Pancreas (tissue), 10 donors: ENCODE measurements at regions not wholly inside any gene's neighbourhood (a gene's known extent, or its start where the extent isn't known, plus 50 kb on each side); places are given as distances from the start of the nearest gene placed in this dataset.
"Not testable (repeated sequence)": the region's sequence is repeated elsewhere in the genome, so short reads cannot be mapped to it uniquely, and the experiment has no call there.

Experiments
- ATAC-seq, 4 donors: fragments of 200-7000 bp; cut with Tn5 transposase; one replicate each; pipeline versions ENCODE4 v1.8.0 to v1.9.1; 2020; ENCODE audit warnings: mild to moderate bottlenecking in 4 of 4, moderate library complexity in 4 of 4
- DNase-seq, 6 donors: peaks; one replicate each; pipeline ENCODE4 v3.0.0-alpha.2; 2020
- FAIRE-seq: peaks from 2 replicates; lab custom pipeline; 2012; peaks lifted over from hg19 to GRCh38; lab: Jason Lieb, UNC
- H3K27ac ChIP-seq, 4 donors: fragments of 200-600 bp; sonication (generic); 1 replicate in 3 of 4; 2 replicates in 1 of 4; pipeline versions ENCODE4 v1.5.0 to v1.8.0; 2020
- H3K27me3 ChIP-seq, 4 donors: fragments of 200-600 bp; one replicate each; pipeline ENCODE4 v1.8.0; 2021
- H3K36me3 ChIP-seq, 3 donors: fragments of 200-600 bp; sonication (generic) in 1 of 3; one replicate each; pipeline versions ENCODE4 v1.5.0 to v1.8.0; 2020 to 2021
- H3K4me1 ChIP-seq, 3 donors: fragments of 200-600 bp; one replicate each; pipeline ENCODE4 v1.8.0; 2021
- H3K4me3 ChIP-seq, 4 donors: fragments of 200-600 bp; sonication (generic) in 2 of 4; one replicate each; pipeline versions ENCODE4 v1.5.0 to v1.8.0; 2020 to 2021
- H3K9me3 ChIP-seq, 4 donors: fragments of 200-600 bp; one replicate each; pipeline ENCODE4 v1.8.0; 2021
- WGBS, 2 donors: extraction: QIAGEN DNeasy Blood & Tissue Kit; methylation state at CpG; one replicate each; pipeline ENCODE4 v1.1.7; 2013; 5-methylcytosine and 5-hydroxymethylcytosine counted together
- intact Hi-C, 3 donors: fragments of 100-400 bp; cut with DNase I; formaldehyde crosslinking; loops; one replicate each; pipeline versions ENCODE4 v1.11.1 to v1.14.2; 2022
- TF ChIP-seq, protein P1 (sequence below), 4 donors: fragments of 200-600 bp; sonication (generic) in 3 of 4; IDR thresholded peaks; one replicate each; pipeline versions ENCODE4 v1.5.0 to v1.8.0; 2021; ENCODE audit warnings: antibody characterized with exemption in 4 of 4
- donor health status: healthy with polysubstance abuse.
- donor health status: DM: no; HTN: no; CAD: no; lungs with moderate emphysema.
- donor health status: DM: no; HTN: no; CAD: no.
- donor health status: control.
- donor health status: control.
- donor health status: Bipolar disorder and iron deficiency.
- donor health status: DM: yes; HTN: yes; CAD: no.
- donor health status: DM: no; HTN: no; CAD: no.
- donor health status: DM: no; HTN: no; CAD: no.
- donor health status: DM: yes; HTN: yes; CAD: no.

DNA sequence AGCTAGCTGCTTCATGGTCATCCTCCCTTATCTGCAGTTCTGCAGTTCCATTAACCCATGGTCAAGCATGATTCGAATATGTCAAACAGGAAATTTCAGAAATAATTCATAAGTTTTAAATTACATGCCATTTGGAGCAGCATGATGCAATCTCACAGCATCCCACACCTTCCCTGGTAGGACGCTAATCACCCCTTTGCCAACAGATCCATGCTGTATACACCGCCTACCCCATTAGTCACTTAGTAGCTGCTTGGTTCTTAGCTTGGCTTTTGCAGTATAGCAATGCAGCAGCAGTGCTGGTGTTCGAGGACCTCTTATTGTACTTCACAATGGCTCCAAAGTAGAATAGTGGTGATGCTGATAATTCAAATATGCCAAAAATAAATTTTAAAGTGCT, 739.7 kb upstream of the CDH9 start:
- Histone ChIP-seq H3K9me3 (no peaks in the 10 kb centered on the region), H3K4me1 (no peaks in the 10 kb centered on the region), H3K4me3 (no peak overlapping the region), H3K27me3 (no peaks in the 10 kb centered on the region), H3K27ac (no peak overlapping the region), H3K36me3 (no peaks in the 10 kb centered on the region)
- TF ChIP-seq, protein P1, sequence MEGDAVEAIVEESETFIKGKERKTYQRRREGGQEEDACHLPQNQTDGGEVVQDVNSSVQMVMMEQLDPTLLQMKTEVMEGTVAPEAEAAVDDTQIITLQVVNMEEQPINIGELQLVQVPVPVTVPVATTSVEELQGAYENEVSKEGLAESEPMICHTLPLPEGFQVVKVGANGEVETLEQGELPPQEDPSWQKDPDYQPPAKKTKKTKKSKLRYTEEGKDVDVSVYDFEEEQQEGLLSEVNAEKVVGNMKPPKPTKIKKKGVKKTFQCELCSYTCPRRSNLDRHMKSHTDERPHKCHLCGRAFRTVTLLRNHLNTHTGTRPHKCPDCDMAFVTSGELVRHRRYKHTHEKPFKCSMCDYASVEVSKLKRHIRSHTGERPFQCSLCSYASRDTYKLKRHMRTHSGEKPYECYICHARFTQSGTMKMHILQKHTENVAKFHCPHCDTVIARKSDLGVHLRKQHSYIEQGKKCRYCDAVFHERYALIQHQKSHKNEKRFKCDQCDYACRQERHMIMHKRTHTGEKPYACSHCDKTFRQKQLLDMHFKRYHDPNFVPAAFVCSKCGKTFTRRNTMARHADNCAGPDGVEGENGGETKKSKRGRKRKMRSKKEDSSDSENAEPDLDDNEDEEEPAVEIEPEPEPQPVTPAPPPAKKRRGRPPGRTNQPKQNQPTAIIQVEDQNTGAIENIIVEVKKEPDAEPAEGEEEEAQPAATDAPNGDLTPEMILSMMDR (IDR thresholded peaks at IDR 0.05), result no peak
- 50 to 63% methylated on average over 4 of the region's 4 CpGs for WGBS, 2 donors
- FAIRE-seq (no peak), DNase-seq (no peak), ATAC-seq (no peak)
- intact Hi-C loops, result no loop called here

DNA sequence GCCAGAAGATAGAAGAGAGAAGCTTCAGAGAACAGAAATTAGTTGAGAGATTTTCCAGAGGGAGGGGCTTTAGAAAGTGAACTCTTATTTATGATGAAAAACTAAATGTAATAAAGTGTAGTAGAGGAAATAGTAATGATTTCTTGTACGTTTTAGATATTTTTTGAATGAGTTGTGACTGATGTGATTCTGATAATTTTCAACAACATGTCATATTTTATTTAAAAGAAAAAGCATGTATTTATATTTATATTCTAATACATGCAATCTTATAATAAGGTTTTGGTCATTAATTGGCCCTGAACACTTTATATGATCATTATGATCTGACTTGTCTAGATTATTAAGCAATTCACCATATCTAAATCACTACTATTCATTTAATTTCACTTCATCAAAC, 735.2 kb upstream of the CDH9 start:
- whole genome bisulfite sequencing, 2 donors, result 26 to 43% methylated on average over 1 of the region's 1 CpG
- FAIRE-seq (no peak), ATAC-seq (no peak), DNase-seq (no peak)
- H3K27me3 ChIP-seq, result no peaks in the 10 kb centered on the region
- no peak overlapping the region for H3K4me3 ChIP-seq
- TF ChIP-seq, protein P1 (IDR thresholded peaks at IDR 0.05), result no peak
- no peaks in the 10 kb centered on the region for H3K4me1 ChIP-seq
- intact Hi-C loops, result no loop called here
- no peaks in the 10 kb centered on the region for H3K9me3 ChIP-seq
- no peaks in the 10 kb centered on the region for H3K36me3 ChIP-seq
- no peak overlapping the region for H3K27ac ChIP-seq

DNA sequence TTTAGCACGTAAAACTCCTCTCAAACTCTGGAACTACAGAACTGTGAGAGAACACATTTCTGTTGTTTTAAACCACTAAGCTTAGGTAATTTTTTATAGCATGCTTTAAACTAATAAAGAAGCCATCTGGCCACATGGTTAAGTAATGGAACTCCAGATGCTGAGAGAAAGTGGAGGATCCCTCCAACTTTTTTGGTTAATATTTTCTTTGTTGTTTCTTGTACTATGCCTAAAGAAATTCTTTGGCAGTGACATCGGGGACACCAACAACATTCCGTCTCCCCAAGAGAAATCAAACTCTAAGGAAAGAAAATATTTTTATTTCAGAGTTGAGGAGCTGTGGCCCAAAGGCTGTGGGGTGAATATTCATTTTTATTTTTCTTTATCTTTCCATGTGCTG, 734.8 kb upstream of the CDH9 start:
- Histone ChIP-seq H3K4me1 (no peaks in the 10 kb centered on the region), H3K27ac (no peak overlapping the region), H3K36me3 (no peaks in the 10 kb centered on the region), H3K27me3 (no peaks in the 10 kb centered on the region), H3K9me3 (no peaks in the 10 kb centered on the region), H3K4me3 (no peak overlapping the region)
- DNase-seq, result no peak
- WGBS, 2 donors, result 55 to 61% methylated on average over 3 of the region's 3 CpGs
- TF ChIP-seq, protein P1 (IDR thresholded peaks at IDR 0.05), result no peak
- ATAC-seq, result no peak
- FAIRE-seq, result no peak
- intact Hi-C loops, result no loop called here

DNA sequence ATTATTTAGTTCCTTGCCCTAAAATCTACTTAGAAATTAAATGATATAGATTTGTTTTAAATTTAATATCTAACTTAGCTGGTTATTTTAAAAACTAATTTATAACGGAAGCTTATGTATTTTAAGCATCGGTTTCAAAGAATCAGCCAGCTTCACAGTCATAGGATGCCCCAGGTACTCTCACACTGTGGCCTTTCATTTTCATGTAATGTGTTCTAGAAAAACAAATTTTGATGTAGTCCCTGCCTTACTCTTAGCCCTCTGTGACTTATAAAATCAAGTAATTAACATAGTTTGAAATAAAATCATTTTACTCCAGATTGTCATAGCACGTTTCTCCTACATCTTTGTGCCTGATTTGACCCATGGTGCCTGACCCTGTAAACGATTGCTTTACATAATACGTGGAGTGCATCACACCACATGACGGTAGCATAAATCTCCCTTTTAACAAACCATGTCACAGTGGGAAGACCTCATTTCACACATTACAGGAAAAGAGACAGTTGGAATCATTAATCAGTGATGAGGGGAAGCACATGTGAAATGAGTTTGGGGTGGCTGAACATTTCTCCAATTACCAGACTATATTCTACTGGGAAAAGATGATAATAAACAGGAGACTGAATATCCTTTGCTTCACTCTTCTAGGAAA, 731.5 kb upstream of the CDH9 start:
- ATAC-seq (no peak), FAIRE-seq (no peak), DNase-seq (no peak)
- no peaks in the 10 kb centered on the region for H3K9me3 ChIP-seq
- 59 to 71% methylated on average over 6 of the region's 6 CpGs for WGBS, 2 donors
- H3K27ac ChIP-seq, result no peak overlapping the region
- H3K4me1 ChIP-seq, result no peaks in the 10 kb centered on the region
- H3K27me3 ChIP-seq, result no peaks in the 10 kb centered on the region
- TF ChIP-seq, protein P1 (IDR thresholded peaks at IDR 0.05), result no peak
- no peak overlapping the region for H3K4me3 ChIP-seq
- H3K36me3 ChIP-seq, result no peaks in the 10 kb centered on the region
- intact Hi-C loops, result no loop called here

DNA sequence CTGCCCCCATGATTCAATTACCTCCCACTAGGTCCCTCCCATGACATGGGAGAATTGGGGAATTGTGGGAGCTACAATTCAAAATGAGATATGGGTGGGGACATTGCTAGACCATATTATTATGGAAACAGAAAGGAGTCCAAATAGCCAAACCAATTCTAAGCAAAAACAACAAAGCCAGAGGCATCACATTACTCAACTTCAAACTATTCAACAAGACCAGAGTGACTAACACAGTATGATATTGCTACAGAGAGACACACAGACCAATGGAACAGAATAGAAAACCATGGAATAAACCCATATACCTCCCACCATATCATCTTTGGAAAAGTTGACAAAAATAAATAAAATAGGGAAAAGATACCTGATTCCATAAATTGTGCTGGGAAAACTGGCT, 710.5 kb upstream of the CDH9 start:
- no peaks in the 10 kb centered on the region for H3K27me3 ChIP-seq

DNA sequence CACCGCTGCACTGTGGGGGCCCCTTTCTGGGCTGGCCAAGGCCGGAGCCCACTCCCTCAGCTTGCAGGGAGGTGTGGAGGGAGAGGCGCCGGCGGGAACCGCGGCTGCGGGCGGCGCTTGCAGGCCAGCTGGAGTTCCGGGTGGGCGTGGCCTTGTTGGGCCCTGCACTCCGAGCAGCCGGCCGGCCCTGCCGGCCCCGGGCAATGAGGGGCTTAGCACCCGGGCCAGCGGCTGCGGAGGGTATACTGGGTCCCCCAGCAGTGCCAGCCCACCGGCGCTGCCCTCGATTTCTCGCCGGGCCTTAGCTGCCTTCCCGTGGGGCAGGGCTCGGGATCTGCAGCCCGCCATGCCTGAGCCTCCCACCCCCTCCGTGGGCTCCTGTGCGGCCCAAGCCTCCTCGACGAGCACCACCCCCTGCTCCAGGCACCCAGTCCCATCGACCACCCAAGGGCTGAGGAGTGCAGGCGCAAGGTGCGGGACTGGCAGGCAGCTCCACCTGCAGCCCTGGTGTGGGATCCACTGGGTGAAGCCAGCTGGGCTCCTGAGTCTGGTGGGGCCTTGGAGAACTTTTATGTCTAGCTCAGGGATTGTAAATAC, 705.1 kb upstream of the CDH9 start:
- H3K4me3 ChIP-seq, FAIRE-seq, H3K27me3 ChIP-seq, intact Hi-C loops, H3K9me3 ChIP-seq, H3K4me1 ChIP-seq, H3K36me3 ChIP-seq, H3K27ac ChIP-seq, ATAC-seq: not testable (repeated sequence)
- WGBS, 2 donors, result 83 to 88% methylated on average over 29 to 35 of the region's 35 CpGs
- peak in 2 of 6 donors; percentile 17 to 59 for DNase-seq

More for the DNA sequence above, 710.5 kb upstream of the CDH9 start:
- no peak for FAIRE-seq
- Histone ChIP-seq H3K27ac (no peak overlapping the region), H3K36me3 (no peaks in the 10 kb centered on the region), H3K9me3 (peaks cover 0 to 5% (median 0%) of the 10 kb centered on the region in 4 donors), H3K4me1 (no peaks in the 10 kb centered on the region), H3K4me3 (no peak overlapping the region)
- intact Hi-C loops, result no loop called here
- DNase-seq, result no peak
- TF ChIP-seq, protein P1 (IDR thresholded peaks at IDR 0.05), result no peak
- ATAC-seq, result no peak
